ENCODE measurements at regions not wholly inside any gene's neighbourhood (a gene's known extent, or its start where the extent isn't known, plus 50 kb on each side); places are given as distances from the start of the nearest gene placed in this dataset.
"Not testable (repeated sequence)": the region's sequence is repeated elsewhere in the genome, so short reads cannot be mapped to it uniquely, and the experiment has no call there.

DNA sequence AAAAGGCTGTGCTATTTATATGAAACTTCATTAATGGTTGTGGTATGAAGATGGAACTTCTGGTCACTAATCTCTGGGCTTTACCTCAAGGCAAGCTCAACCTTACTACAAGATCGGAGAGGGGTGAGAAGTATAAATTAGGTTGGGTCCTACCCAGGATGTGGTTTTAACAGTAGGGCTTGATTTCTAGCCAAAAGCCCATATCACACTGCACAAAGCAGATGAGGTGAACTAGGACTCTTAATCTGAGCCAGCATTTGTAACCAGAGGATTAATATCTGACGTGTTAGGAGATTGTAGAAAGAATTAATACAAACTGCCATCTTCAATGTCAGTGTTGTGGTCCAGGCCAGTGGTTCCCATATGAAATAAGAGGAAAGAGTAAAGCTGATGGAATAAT is 86.4 kb upstream of the RGPD4 start:
- no peak for DNase-seq (ENCODE audit: low read depth)
- TF ChIP-seq, protein P1, sequence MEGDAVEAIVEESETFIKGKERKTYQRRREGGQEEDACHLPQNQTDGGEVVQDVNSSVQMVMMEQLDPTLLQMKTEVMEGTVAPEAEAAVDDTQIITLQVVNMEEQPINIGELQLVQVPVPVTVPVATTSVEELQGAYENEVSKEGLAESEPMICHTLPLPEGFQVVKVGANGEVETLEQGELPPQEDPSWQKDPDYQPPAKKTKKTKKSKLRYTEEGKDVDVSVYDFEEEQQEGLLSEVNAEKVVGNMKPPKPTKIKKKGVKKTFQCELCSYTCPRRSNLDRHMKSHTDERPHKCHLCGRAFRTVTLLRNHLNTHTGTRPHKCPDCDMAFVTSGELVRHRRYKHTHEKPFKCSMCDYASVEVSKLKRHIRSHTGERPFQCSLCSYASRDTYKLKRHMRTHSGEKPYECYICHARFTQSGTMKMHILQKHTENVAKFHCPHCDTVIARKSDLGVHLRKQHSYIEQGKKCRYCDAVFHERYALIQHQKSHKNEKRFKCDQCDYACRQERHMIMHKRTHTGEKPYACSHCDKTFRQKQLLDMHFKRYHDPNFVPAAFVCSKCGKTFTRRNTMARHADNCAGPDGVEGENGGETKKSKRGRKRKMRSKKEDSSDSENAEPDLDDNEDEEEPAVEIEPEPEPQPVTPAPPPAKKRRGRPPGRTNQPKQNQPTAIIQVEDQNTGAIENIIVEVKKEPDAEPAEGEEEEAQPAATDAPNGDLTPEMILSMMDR (IDR thresholded peaks at IDR 0.05; ENCODE audit: low read depth, low read length, missing control alignments) = no peak
- in situ Hi-C loops (cut with HindIII; ENCODE audit: low sequenced_read_pairs) = no loop called here
- no peak overlapping the region for H3K4me3 ChIP-seq (ENCODE audit: low read depth, low read length)

DNA sequence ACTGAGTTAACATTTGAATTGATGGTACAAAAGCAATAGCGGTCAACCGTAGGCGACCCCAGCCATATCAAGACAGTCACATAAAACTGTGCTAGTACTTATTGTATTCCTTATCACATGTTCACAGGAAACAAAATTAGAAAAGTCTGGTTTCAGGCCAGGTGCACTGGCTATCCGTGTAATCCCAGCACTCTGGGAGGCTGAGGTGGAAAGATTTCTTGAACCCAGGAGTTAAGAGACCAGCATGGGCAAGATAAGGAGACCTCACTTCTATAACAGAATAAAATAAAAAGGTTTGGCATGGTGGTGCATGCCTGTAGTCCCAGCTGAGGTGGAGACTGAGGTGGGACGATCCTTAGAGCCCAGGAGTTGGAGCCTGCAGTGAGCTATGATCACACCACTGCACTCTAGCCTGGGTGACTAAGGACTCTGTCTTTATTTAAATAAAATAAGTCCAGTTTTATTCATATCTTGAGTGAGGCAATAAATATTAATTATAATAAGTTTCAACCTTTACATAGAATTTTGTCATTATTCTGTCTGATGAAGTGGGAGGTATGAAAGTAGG is 84.1 kb upstream of the RGPD4 start:
- in situ Hi-C loops (cut with HindIII; ENCODE audit: low sequenced_read_pairs) = no loop called here
- H3K4me3 ChIP-seq (ENCODE audit: low read depth, low read length) = no peak overlapping the region
- TF ChIP-seq, protein P1 (IDR thresholded peaks at IDR 0.05; ENCODE audit: low read depth, low read length, missing control alignments) = no peak
- no peak for DNase-seq (ENCODE audit: low read depth)

DNA sequence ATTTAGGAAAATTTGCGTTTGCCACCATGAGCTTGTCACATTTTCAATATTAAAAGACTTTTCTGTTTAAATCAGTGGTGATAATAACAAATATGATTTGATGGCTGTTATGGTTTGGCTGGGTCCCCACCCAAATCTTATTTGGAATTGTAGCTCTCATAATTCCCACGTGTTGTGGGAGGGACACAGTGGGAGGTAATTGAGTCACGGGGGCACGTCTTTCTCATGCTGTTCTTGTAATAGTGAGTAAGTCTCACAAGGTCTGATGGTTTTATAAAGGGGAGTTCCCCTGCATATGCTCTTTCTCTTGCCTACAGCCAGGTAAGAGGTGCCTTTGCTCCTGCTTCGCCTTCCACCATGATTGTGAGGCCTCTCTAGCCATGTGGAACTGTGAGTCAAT is 83.4 kb upstream of the RGPD4 start:
- in situ Hi-C loops (cut with HindIII; ENCODE audit: low sequenced_read_pairs) = no loop called here
- no peak overlapping the region for H3K4me3 ChIP-seq (ENCODE audit: low read depth, low read length)
- TF ChIP-seq, protein P1 (IDR thresholded peaks at IDR 0.05; ENCODE audit: low read depth, low read length, missing control alignments) = no peak
- DNase-seq (ENCODE audit: low read depth) = no peak

DNA sequence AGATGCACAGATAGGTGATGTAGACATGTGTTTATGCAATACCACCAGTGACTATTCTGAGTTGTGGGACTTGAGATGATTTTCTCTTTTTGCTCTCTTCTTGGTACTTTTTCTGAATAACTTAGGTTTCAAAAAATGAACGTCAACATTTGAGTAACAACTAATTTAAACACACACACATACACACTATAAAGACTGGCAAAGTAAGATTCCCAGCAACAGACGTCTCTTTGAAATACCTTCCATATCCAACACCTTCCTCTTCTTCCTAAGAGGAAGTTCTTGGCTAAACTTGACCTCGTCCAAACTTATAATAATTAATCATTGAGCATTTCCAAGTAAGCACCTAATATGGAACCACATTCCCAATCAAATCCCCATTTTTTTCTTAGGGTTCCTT is 81.6 kb upstream of the RGPD4 start:
- in situ Hi-C loops (cut with HindIII; ENCODE audit: low sequenced_read_pairs) = no loop called here
- TF ChIP-seq, protein P1 (IDR thresholded peaks at IDR 0.05; ENCODE audit: low read depth, low read length, missing control alignments) = no peak
- H3K4me3 ChIP-seq (ENCODE audit: low read depth, low read length) = no peak overlapping the region
- DNase-seq (ENCODE audit: low read depth) = no peak

DNA sequence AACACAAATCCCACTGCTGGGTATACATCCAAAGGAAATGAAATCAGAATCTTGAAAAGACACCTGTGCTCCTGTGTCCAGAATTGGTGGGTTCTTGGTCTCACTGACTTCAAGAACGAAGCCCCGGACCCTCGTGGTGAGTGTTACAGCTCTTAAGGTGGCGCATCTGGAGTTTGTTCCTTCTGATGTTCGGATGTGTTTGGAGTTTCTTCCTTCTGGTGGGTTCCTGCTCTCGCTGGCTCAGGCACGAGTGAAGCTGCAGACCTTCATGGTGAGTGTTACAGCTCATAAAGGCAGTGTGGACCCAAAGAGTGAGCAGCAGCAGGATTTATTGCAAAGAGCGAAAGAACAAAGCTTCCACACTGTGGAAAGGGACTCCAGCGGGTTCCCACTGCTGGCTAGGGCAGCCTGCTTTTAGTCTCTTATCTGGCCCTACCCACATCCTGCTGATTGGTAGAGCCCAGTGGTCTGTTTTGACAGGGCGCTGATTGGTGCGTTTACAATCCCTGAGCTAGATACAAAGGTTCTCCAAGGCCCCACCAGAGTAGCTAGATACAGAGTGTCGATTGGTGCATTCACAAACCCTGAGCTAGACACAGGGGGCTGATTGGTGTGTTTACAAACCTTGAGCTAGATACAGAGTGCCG is 80.0 kb upstream of the RGPD4 start:
- H3K4me3 ChIP-seq (ENCODE audit: low read depth, low read length); in situ Hi-C loops (cut with HindIII; ENCODE audit: low sequenced_read_pairs); DNase-seq (ENCODE audit: low read depth): not testable (repeated sequence)

DNA sequence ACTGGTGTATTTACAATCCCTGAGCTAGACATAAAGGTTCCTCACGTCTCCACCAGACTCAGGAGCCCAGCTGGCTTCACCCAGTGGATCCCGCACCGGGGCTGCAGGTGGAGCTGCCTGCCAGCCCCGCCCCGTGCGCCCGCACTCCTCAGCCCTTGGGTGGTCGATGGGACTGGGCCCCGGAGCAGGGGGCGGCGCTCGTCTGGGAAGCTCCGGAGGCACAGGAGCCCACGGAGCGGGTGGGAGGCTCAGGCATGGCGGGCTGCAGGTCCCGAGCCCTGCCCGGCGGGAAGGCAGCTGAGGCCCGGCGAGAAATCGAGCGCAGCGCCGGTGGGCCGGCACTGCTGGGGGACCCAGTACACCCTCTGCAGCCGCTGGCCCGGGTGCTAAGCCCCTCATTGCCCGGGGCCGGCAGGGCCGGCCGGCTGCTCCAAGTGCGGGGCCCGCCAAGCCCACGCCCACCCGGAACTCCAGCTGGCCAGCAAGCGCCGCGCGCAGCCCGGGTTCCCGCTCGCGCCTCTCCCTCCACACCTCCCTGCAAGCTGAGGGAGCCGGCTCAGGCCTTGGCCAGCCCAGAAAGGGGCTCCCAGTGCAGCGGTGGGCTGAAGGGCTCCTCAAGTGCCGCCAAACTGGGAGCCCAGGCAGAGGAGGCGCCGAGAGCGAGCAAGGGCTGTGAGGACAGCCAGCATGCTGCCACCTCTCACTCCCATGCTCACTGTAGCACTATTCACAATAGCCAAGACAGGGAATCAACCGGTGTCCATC is 79.3 kb upstream of the RGPD4 start:
- DNase-seq (ENCODE audit: low read depth); in situ Hi-C loops (cut with HindIII; ENCODE audit: low sequenced_read_pairs); H3K4me3 ChIP-seq (ENCODE audit: low read depth, low read length): not testable (repeated sequence)

DNA sequence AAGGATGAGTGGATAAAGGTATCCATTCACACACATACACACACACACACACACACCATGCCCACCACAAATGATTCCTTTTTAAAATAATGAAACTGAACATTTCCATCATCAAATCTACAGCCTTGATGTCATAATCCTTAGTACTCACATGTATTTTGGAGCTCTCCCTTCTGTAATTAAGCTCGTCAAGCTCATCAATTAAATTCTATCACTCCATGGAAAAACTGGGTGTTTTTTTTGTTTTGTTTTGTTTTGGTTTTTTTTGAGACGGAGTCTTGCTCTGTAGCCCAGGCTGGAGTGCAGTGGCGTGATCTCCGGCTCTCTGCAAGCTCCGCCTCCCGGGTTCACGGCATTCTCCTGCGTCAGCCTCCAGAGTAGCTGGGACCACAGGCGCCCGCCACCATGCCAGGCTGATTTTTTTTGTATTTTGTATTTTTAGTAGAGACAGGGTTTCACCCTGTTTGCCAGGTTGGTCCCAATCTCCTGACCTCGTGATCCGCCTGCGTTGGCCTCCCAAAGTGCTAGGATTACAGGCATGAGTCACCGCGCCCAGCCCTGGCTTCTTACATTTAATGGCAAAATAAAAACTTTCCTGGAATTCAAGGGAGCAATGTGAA is 78.6 kb upstream of the RGPD4 start:
- in situ Hi-C loops (cut with HindIII; ENCODE audit: low sequenced_read_pairs) = no loop called here
- TF ChIP-seq, protein P1 (IDR thresholded peaks at IDR 0.05; ENCODE audit: low read depth, low read length, missing control alignments) = no peak
- no peak for DNase-seq (ENCODE audit: low read depth)
- no peak overlapping the region for H3K4me3 ChIP-seq (ENCODE audit: low read depth, low read length)

Data from astrocyte of the cerebellum (primary cell).